NCI-H146 treated with DMSO at 0.1 percent for 48 hours (cell line): ENCODE measurements at regions not wholly inside any gene's neighbourhood (a gene's known extent, or its start where the extent isn't known, plus 50 kb on each side); places are given as distances from the start of the nearest gene placed in this dataset.

Source experiments
- DNase-seq: peaks from one replicate; lab custom pipeline; 2025; ENCODE audit not compliant: unreplicated experiment; lab: John Stamatoyannopoulos, UW

DNA sequence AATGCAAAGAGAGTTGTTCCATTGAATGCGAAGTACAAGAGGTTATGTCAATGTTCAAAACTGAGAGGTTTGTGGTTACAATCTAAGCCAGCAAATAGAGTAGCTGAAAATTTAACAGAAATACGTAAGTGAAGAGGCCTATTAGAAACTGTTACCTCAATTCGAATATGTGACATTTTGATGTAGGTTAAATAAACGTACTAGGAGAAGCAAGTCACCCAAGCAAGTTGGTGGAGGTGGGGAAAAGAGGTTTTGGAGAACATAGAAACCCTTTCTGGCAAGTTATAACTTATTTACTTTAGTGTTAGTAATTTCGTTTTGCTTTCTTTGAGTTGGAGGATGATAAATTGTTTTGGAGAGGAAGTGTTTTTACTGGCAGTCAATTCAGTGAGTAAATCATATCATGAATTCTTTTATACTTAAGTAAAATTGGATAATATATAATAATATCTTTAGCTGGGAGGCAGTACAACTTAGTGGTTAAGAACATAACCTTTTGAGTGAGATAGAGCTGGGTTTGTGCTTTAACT lies 91.2 kb upstream of the NAALADL2 start:
- DNase-seq = no peak

DNA sequence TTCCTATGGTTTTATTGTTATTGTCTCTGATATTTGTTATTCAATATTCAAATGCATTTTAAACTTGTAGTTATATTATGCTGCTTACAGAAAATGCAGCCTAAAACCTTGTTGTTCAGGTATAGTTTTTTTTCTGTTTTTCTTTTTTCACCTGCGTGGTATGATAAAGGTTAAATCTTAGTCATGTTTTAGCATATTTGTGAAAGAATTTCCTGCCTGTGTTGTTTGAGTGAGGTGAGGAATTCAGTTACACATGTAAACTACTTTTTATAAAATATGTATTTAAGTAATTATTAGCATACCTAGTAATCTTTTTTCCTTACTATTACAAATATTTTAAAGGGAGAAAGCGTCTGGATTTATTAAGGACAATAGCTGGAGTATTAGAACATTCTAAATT lies 90.0 kb upstream of the NAALADL2 start:
- no peak for DNase-seq

DNA sequence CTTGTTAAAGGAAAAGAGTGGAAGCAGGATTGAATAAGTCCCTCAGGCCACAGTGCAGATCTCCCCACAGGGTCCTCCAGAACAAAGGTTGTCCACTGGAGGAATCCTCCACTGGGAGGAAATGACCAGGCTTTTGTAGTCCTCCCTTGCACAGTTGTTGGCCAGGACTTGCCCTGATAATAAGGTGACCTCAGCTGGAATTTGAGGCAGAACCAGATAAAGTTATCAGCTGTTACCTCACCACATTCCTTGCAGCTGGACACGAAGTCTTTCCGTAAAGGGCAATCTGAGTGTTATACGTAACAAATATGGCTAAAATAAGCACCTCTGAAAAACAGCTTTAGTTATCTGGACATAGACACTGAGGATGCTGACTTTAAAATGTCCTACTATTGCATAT lies 83.5 kb upstream of the NAALADL2 start:
- no peak for DNase-seq

DNA sequence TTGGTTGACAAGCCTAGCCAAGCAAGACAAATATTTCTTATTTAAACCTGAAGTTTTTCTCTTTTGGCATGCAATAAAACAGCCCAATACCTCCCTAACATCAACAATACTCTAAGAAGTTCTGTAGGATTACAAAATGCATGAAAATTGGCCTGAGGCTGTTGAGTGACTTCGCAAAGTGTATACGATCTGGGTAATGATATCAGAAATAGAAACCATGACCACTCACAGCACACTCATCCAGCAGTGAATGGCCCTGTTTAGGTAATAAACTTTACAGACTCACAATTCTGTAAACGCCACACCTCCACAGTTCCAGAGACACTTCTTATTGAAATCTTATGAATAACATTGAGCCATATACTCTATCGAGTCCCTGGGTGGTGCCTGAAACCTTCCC lies 83.0 kb upstream of the NAALADL2 start:
- DNase-seq = no peak

DNA sequence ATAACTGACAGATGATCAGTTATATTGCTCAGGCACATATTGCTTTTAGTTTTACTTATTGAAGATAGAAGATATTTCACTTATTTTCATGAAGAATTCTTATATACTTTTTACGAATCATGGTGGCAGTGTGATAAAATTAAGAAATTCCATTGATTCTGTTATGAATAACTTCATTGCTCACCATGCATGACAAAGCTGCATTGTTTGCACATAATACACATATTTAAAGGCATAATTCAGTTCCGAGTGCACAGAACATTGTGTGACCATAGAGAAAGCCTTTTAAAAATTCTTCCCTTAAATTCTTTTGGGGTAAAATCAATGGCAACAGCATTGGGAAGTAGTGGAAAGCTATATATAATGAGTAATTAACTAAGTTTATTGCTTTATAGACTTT lies 82.5 kb upstream of the NAALADL2 start:
- no peak for DNase-seq

DNA sequence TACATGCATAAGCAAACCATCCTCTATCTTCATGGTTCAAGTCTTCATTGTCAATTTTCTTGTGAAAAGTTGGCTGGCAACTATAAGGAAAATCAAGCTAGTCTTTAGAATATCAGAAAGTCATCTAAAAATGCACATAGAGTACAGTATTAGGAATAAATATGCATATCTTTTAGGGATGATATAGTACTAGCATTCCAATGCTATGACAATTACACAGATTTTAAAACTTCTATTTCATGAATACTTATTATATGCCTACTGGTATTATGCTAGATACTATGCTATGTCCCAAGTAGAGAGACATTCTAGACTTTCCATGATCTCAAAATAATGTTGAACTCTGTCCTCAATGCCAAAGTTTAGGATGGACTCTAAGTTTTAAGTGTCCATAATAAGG lies 81.3 kb upstream of the NAALADL2 start:
- DNase-seq = no peak

DNA sequence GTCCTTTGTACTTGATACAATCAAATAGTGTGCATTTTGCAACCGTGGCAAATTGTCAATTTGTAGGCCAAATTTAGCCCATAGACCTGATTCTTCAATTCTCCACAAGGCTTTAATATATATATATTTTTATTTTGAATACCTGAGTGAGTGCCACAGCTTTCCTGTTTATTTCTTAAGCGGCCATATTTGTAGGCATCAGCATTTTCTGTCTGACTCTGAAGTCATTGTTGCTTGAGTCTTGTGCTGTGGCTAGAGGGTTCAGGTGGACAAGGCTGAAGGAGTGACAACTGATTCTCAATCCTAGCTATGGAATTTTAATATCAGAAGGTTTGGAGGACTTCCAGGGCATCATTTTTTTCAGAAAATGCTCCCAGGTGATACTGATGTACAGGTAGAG lies 75.6 kb upstream of the NAALADL2 start:
- no peak for DNase-seq

DNA sequence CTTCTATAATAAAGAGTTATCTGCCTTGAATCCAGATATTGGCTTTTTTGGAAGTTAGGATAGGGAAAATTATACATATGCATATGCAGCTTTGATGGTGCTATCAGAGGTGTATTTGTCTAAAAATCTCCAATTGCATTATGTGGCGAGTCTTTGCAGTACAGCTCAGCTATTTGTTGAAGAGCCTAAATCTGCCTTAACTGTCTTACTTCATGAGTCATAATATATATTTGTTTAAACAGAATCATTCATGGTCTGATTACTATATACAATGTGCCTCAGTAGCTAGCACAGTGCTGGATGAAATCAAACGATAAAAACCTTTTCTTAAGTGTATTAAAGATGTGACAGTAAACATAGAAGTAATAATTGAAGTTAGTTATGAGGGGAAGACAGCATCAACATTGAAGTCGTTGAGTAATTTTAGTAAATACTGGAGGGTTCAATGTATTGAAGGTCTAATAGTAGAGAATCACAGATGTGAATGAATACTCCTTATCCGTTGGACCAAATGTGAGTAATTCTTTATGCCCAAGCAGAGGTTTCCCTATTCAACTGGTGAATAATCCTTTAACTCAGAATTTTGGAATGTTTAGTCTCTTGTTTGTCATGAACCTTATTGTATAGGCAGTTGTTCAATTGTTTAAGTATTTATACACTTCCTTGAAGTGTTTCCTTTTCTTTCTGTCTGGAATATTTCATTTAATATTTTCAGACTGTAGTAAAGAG lies 74.8 kb upstream of the NAALADL2 start:
- no peak for DNase-seq

DNA sequence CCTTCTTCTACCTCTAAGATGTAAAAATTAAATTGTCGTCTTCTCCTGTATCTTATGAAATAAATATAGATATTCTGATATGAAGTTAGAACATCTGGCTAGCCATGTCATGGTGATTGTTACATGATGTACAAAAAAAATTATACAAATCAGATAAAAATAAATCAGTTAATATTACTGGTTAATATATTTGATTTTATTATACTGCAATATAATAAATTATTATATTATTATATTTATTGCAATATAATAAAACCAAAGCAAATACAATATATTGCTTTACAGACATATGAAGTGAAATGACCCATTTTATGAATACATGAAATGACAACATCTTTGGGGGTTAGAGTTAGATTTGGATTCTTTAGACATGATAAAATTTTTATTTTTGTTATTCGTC lies 72.3 kb upstream of the NAALADL2 start:
- DNase-seq = no peak

DNA sequence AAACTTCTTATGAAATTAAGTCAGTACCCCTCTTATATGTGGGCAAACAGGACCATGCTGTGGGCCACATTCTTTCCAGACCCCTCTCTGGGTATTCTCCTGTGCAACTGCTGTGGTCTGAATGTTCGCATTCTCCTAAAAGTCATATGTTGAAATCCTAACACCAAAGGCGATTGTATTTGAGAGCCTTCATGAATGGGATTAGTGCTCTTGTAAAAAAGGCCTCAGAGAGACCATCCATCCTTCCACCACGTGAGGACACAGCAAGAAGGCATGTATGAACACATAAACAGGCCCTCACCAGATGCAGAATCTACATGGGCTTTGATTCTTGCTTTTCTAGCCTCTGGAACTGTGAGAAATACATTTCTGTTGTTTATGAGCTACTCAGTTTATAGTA lies 68.0 kb upstream of the NAALADL2 start:
- no peak for DNase-seq

DNA sequence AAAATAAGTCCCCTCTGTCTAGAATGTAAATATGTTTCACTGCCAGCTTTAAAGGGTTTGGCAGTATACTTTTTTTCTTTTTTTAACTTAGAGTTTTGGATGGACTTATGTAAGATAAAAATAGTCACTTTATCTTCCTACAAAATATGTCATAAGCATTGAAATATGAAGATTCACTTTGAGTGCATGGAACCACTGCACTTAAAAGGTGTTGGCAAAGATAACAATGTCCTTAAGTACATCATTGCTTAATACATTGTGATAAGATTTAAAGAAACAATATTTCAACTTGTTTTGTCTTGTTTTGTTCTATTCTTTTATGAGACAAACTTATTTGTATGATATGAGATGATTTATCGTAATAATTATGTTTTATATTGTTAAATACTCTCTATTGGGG lies 66.3 kb upstream of the NAALADL2 start:
- DNase-seq = no peak
